HG03342 (cell line): ENCODE measurements at regions not wholly inside any gene's neighbourhood (a gene's known extent, or its start where the extent isn't known, plus 50 kb on each side); places are given as distances from the start of the nearest gene placed in this dataset.
"Not testable (repeated sequence)": the region's sequence is repeated elsewhere in the genome, so short reads cannot be mapped to it uniquely, and the experiment has no call there.

Experiments
- ATAC-seq: cut with Tn5 transposase; IDR thresholded peaks from one replicate; pipeline ENCODE4 v1.9.1; 2021; ENCODE audit warnings: mild to moderate bottlenecking, moderate library complexity; ENCODE audit not compliant: unreplicated experiment

GRCh38 chr18:30469091-30469490, 573.5 kb downstream of the DSC3 start:
- no peak for ATAC-seq

DNA sequence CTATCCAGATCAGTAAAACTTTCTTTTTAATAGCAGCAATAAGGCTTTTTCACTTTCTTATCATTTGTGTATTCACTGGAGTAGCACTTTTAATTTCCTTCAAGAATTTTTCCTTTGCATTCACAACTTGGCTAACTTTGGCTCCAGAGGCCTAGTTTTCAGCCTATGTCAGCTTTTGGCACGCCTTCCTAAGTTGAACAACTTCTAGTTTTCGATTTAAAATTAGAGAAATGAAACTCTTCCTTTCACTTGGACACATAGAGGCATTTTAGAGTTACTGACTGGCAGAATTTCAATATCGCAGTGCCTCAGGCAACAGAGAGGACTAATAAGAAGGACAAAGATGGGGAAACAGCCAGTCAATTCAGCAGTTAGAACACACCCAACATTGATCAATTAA, 577.4 kb downstream of the DSC3 start:
- ATAC-seq, result no peak

DNA sequence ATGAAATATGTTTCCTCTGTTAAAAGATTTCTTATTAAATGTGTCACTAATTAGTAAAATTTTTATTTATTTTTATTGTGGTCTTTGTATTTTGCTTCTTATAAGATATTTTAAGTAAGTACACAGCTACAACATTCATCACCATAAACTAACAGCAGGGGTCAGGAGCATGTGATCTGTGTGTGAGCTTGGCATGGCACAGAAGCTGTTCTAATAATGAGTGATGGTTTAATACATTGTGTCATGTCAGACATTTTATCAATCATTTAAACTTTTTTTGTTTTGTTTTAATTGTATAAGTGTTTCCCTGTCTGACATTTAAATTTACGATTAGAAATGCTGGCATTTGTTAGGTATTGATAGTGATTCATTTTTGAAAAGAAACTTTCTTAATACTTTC, 585.4 kb downstream of the DSC3 start:
- ATAC-seq, result no peak

DNA sequence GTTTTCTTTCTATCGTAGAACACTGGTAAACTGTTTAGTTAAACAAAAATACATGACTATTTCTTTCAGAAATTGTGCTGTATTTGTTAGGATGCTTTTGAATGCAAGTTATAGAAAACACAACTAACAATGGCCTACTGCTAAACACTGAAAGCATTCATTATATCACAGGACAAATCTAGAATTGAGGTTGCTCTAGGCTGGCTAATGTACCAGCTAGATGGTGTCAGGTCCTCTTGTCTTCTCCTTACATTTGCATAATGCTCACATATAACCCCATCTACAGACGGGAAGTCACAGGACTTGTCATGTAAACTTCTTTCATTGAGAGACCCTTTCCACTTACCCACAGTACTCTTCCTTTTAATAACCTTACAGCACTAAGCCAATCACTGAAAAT, 586.8 kb downstream of the DSC3 start:
- no peak for ATAC-seq

DNA sequence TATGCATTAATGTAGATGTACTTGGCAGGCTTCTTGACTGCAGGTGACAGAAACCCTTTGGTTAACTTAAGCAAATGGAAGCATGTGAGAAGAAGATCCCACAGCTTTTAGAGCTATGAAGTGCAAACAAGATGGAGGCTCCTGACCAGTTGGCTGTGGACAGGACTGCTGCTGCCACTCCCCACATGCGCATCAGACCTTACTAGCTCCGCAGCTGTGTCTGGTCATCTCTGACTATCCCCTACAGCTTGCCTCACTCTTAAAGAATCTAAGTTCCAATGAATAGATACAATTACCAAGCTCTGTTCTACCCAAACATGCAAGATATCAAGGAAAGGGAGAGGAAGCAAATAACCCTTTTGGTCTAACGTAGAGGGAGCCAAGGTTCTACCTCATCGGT, 587.6 kb downstream of the DSC3 start:
- no peak for ATAC-seq

DNA sequence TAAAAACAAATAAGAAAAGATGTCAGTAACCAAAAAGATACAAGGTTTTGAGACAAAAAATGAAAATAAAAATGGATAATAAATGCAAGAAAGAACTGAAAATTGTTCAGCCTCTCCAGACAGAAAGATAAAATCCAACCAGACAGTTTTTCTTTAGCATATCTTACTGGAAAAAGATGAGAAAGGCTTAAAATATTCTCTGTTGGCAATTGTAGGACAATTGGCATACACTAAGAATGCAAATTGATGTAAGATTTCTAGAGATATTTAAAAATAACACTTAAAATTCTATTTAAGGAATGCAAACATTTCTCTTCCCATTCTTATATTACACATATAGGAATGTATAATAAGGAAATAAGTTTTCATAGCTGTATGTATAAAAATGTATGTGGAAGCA, 590.6 kb downstream of the DSC3 start:
- ATAC-seq, result no peak

DNA sequence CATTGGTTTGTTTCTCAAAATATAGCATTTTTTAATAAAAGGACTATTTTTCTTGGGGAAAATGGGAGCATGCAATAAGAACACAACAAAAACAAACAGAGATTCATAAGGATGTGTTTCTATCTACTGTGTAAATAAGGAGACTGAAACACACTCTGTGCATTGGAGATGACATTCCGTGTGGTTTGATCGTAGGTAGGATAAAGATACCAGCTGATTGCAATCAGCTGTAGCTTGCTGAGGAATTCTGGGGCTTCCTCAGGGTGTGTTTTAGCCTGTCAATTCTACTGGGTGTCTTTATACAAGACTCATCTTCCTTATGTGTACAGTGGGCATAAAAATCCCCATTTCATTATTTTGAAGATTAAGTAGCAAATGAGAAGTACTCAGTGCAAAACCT, 591.6 kb downstream of the DSC3 start:
- no peak for ATAC-seq

DNA sequence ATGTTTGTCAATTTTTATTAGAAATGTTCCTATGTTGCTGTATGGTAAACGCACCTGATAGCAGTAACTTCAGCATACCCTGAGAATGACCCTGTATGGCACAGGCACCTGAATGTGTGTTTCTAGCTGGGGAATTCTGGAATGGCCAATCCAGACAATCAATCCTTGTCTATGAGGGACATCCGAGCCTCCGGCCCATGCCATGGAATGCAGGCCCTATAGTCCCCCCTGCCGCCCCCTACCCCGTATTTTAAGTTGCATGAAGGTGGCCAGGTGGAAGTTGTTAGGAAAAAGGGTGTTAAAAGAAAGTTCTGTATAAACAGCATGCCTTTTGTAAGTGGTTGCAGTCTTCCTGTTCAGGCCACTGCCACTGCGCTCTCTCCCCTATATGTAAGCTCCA, 595.9 kb downstream of the DSC3 start:
- no peak for ATAC-seq

GRCh38 chr18:30444544-30444943, 598.0 kb downstream of the DSC3 start:
- ATAC-seq, result no peak

DNA sequence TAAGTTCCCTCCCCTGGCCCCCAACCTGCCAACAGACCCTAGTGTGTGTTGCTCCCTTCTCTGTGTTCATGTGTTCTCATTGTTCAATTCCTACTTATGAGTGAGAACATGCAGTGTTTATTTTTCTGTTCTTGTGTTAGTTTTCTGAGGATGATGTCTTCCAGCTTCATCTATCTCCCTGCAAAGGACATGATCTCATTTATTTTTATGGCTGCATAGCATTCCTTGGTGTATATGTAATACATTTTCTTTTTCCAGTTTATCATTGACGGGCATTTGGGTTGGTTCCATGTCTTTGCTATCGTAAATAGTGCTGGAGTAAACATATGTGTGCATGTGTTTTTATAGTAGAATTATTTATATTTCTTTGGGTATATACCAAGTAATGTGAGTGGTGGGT, 602.2 kb downstream of the DSC3 start:
- no peak for ATAC-seq

DNA sequence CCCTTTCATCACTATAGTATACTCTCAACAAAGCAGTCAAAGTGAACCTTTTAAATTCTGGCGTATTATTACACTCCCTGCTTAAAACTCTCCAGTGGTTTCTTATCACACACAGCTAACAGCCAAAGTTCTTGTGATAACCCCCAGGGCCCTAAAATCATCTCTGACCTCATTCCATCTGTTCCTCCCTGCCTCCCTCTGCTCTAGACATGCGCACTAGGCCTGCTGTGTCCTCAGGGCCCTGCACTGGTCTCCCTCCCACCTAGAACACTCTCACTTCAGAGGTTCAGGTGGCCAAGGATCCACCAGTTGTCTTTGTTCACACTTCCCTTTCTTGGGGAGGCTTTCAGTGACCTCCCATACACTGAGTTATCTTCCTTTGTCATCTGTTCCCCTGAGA, 603.4 kb downstream of the DSC3 start:
- no peak for ATAC-seq

GRCh38 chr18:30432349-30432748, 610.2 kb downstream of the DSC3 start:
- no peak for ATAC-seq

DNA sequence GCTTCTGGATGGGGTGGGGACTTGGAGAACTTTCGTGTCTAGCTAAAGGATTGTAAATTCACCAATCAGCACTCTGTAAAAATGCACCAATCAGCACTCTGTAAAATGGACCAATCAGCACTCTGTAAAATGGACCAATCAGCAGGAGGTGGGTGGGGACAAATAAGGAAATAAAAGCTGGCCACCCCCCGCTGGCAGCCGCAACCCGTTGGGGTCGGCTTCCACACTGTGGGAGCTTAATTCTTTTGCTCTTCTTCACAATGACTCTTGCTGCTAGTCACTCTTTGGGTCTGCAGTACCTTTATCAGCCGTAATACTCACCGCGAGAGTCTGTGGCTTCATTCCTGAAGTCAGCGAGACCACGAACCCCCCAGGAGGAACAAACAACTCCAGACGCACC, 623.1 kb downstream of the DSC3 start:
- not testable (repeated sequence) for ATAC-seq

- no peak for ATAC-seq
Observed at GRCh38 chr18:30415903-30416302, 626.6 kb downstream of the DSC3 start.

GRCh38 chr18:30409120-30409519, 633.4 kb downstream of the DSC3 start:
- ATAC-seq, result no peak

DNA sequence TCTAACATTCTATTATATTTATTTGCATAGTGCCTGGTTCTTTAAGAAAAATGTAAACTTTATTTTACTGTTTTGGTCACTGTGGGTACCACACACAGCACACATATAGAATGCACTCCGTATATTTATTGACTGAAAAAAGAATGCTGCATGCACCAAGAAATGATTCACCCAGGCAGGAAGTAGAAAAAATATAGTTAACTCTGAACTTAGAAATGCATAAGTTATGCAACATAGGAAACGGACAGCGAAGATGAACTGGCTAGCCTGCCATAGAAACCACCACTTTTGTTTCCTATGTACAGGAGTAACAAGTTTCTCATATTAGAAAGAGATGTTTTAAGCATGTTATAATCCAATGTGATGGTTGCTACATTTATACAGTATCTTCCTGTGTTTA, 635.8 kb downstream of the DSC3 start:
- no peak for ATAC-seq

DNA sequence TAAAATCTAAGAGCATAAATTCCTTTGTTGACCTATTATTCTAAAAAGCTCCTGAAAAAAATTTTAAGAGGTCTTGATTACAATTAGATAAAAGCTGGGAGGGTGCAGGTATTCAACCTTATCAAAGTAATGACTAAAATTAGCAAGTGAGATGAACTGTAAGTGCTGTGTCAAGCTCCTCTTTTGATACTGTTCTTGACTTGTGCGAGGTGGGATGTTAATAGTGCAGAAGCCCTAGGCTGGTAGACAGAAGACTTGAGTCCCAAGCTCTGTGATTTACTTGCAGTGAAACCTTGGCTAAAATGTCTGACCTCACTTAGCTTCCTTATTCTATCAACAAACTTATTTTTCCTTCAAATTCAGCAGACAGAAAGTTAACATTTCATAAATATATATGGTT, 637.5 kb downstream of the DSC3 start:
- ATAC-seq, result no peak

DNA sequence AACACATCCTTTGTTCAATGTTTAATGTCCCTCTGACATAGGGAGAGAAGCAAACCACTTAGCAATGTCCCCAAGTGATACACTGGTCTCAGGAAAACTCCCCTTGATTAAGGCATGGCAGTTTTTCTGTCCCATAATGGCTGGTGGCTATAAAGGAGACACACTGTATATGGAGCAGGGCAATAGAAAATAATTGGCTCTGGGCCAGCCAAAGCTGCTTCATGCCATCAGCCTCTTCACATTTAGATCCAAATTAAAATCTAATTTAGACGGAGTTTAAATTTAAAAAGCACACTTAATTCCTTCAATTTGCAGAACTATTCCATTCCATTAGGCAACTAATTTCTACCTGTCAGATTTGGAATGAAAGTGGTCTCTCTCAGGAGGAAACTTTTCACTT, 638.1 kb downstream of the DSC3 start:
- ATAC-seq, result no peak

DNA sequence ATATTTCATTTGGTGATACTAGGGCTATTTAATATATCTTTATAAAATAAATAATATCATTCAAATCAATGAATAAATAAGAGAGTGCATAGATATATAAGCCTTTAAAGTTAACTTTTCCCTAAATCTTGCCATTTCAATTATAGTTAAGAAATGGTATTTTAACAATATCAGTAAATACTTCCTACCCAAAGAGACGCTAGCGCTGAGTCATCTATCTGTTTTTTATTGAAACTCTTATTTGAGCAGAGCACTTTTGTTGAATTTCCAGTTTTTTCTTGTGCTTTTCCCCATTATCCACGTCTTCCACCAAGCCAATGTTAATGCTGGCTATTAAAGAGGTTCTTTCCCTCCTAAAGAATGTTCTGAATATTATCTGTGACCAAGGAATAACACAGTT, 639.3 kb downstream of the DSC3 start:
- ATAC-seq, result no peak

DNA sequence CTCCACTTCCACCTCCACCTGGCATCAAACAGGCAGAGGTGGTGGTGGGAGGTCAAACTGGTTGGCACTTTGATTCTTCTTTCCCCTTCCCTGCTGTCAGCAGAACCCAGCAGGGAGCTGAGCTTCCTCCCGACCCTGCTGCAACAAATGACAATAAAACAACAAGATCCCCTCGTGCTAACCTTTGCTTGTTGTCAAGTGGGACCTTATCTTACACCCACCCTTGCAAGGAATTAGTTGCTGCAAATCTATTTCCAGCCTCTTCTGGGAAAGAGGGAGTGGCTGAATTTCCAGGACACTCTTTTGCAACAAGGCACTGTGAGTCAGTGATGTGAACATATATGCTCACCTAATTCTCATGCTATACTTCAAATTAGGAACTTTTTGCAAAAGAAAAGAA, 655.1 kb downstream of the DSC3 start:
- ATAC-seq, result no peak

DNA sequence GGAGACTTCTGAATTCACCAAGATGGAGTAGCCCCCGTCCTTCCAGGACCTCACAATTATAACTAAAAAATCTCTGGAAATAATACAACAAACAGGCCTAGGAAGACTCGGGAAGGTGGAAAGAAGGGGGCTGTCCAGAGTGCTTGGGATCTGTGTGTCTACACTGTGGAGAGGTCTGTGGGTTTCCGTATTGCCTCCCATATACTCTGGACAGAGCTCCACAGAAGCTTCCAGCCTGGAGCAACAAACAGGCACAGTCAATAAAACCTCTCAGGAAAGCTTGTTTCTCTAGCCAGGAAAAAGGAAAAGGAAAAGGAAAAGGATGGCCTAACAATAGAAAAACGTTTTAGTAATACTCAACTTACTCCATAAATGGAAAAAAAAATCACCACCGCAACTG, 655.9 kb downstream of the DSC3 start:
- no peak for ATAC-seq

DNA sequence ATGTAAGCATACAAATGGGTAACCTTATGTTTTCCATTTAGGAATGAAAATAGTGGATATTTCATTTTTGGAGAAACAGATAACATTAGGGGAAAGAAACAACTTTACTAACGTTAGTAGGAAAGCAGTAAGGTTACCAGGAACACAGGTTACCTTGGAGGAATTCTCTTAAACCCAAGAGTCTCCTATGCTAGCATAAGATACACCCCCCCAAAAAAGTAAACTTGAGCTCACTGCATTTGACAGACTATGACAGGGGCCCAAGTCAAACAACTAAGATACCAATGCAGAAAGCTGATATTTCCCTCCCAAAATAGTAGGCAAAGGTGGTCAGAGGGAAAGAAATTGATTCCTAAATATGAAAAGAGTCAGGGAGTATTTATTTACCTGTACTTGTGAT, 656.9 kb downstream of the DSC3 start:
- ATAC-seq, result no peak

DNA sequence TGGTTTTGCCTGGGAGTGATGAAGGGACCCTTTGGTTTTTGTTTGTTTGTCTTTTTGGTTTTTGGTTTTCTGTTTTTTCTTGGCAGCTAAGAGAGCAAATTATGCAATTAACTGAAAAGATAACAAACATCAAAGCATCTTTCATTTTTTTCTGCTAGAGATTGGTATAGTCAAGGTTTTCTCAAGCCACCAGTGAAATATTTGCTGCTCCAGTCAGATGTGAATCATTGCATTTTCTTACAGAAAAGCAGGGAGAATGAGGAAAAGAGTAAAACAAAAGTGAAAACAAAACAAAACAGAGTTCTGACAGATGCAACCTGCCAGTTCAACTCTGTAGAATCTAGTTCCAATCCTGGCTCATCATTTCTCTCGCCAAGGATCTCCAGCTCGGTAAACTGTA, 660.7 kb downstream of the DSC3 start:
- no peak for ATAC-seq

- ATAC-seq, result no peak
Observed at GRCh38 chr18:30378097-30378496, 664.4 kb downstream of the DSC3 start.
